H9 (cell line): ENCODE measurements at regions not wholly inside any gene's neighbourhood (a gene's known extent, or its start where the extent isn't known, plus 50 kb on each side); places are given as distances from the start of the nearest gene placed in this dataset.

Source experiments
- DNase-seq: peaks from one replicate; pipeline ENCODE4 v3.0.0-alpha.2; 2017
- H2AFZ ChIP-seq: one replicate; pipeline ENCODE4 v1.6.1; 2013; ENCODE audit warnings: mild to moderate bottlenecking, low read length, control low read depth, moderate library complexity
- H2AK5ac ChIP-seq: 2 replicates; pipeline ENCODE4 v1.6.1; 2013; ENCODE audit warnings: low read length, control low read depth, mixed read lengths; ENCODE audit not compliant: insufficient read length
- H2BK120ac ChIP-seq: one replicate; pipeline ENCODE4 v1.6.1; 2013; ENCODE audit warnings: low read depth, mild to moderate bottlenecking, low read length, control low read depth, inconsistent platforms; ENCODE audit not compliant: poor library complexity, severe bottlenecking
- H2BK12ac ChIP-seq: 2 replicates; pipeline ENCODE4 v1.6.1; 2013; ENCODE audit warnings: low read length, control low read depth, mixed read lengths, low read depth; ENCODE audit not compliant: insufficient read length
- H2BK15ac ChIP-seq: 2 replicates; pipeline ENCODE4 v1.6.1; 2013; ENCODE audit warnings: low read depth, low read length, control low read depth
- H2BK20ac ChIP-seq: one replicate; pipeline ENCODE4 v1.6.1; 2013; ENCODE audit warnings: low read depth, mild to moderate bottlenecking, low read length, control low read depth, inconsistent platforms; ENCODE audit not compliant: poor library complexity, severe bottlenecking
- H2BK5ac ChIP-seq: 2 replicates; pipeline ENCODE4 v1.6.1; 2013; ENCODE audit warnings: low read length, control low read depth, mixed read lengths; ENCODE audit not compliant: insufficient read length
- H3K14ac ChIP-seq: 2 replicates; pipeline ENCODE4 v1.6.1; 2013; ENCODE audit warnings: low read length, control low read depth; ENCODE audit not compliant: insufficient read depth
- H3K18ac ChIP-seq: 2 replicates; pipeline ENCODE4 v1.6.1; 2013; ENCODE audit warnings: low read depth, mild to moderate bottlenecking, mixed read lengths, low read length, control low read depth; ENCODE audit not compliant: insufficient read length
- H3K23ac ChIP-seq: 2 replicates; pipeline ENCODE4 v1.6.1; 2013; ENCODE audit warnings: low read length, control low read depth, mixed read lengths, low read depth; ENCODE audit not compliant: insufficient read length
- H3K23me2 ChIP-seq: 2 replicates; pipeline ENCODE4 v1.6.1; 2013; ENCODE audit warnings: low read depth, mild to moderate bottlenecking, mixed read lengths, low read length, control low read depth; ENCODE audit not compliant: insufficient read length, poor library complexity, severe bottlenecking
- H3K27ac ChIP-seq: 2 replicates; pipeline ENCODE4 v1.5.1; 2013; ENCODE audit warnings: low read length, control low read depth, mixed read lengths, low read depth; ENCODE audit not compliant: insufficient read length
- H3K27me3 ChIP-seq: 2 replicates; pipeline ENCODE4 v1.6.1; 2013; ENCODE audit warnings: low read length, control low read depth, inconsistent platforms; ENCODE audit not compliant: insufficient read depth
- H3K4ac ChIP-seq: 2 replicates; pipeline ENCODE4 v1.6.1; 2013; ENCODE audit warnings: low read depth, mild to moderate bottlenecking, control low read depth, inconsistent platforms, low read length, moderate library complexity
- H3K4me1 ChIP-seq: 2 replicates; pipeline ENCODE4 v1.6.1; 2013; ENCODE audit warnings: low read length, control low read depth, inconsistent platforms; ENCODE audit not compliant: insufficient read depth
- H3K4me2 ChIP-seq: 2 replicates; pipeline ENCODE4 v1.6.1; 2013; ENCODE audit warnings: low read length, control low read depth, mixed read lengths; ENCODE audit not compliant: insufficient read length, insufficient read depth
- H3K56ac ChIP-seq: 2 replicates; pipeline ENCODE4 v1.6.1; 2013; ENCODE audit warnings: low read depth, mild to moderate bottlenecking, mixed read lengths, low read length, control low read depth; ENCODE audit not compliant: insufficient read length
- H3K79me1 ChIP-seq: 2 replicates; pipeline ENCODE4 v1.6.1; 2013; ENCODE audit warnings: low read depth, mild to moderate bottlenecking, moderate library complexity, low read length, control low read depth, inconsistent platforms; ENCODE audit not compliant: insufficient read depth, poor library complexity, severe bottlenecking
- H3K79me2 ChIP-seq: 2 replicates; pipeline ENCODE4 v1.6.1; 2013; ENCODE audit warnings: low read length, control low read depth, inconsistent platforms; ENCODE audit not compliant: insufficient read depth
- H3K9ac ChIP-seq: 2 replicates; pipeline ENCODE4 v1.6.1; 2013; ENCODE audit warnings: low read length, control low read depth, mixed read lengths; ENCODE audit not compliant: insufficient read length; ENCODE audit errors: extremely low read depth
- H3K9me3 ChIP-seq: one replicate; pipeline ENCODE4 v1.6.1; 2013; ENCODE audit warnings: low read depth, low read length, inconsistent platforms; ENCODE audit not compliant: control insufficient read depth
- H3T11ph ChIP-seq: one replicate; pipeline ENCODE4 v1.6.1; 2013; ENCODE audit warnings: mild to moderate bottlenecking, low read length, control low read depth, inconsistent platforms
- H4K20me1 ChIP-seq: one replicate; pipeline ENCODE4 v1.6.1; 2013; ENCODE audit not compliant: control insufficient read depth, insufficient read length, insufficient read depth
- H4K5ac ChIP-seq: 2 replicates; pipeline ENCODE4 v1.6.1; 2013; ENCODE audit warnings: low read depth, mild to moderate bottlenecking, mixed read lengths, low read length, control low read depth; ENCODE audit not compliant: insufficient read length
- H4K8ac ChIP-seq: replicated peaks from 2 replicates; pipeline ENCODE4 v1.6.1; 2013; ENCODE audit warnings: low read length, control low read depth, mixed read lengths, low read depth; ENCODE audit not compliant: insufficient read length
- H4K91ac ChIP-seq: 2 replicates; pipeline ENCODE4 v1.6.1; 2013; ENCODE audit warnings: low read depth, mild to moderate bottlenecking, moderate library complexity, mixed read lengths, low read length, control low read depth; ENCODE audit not compliant: insufficient read length
- H3K27ac Mint-ChIP-seq, 3 experiments: 2 replicates in 2 of 3; 3 replicates in 1 of 3; pipeline ENCODE4 v1.8.0; 2020 to 2021; ENCODE audit warnings: mixed read lengths in 3 of 3, mild to moderate bottlenecking in 1 of 3, moderate library complexity in 1 of 3
- H3K27me3 Mint-ChIP-seq: 2 replicates; pipeline ENCODE4 v1.8.0; 2021; ENCODE audit warnings: low read depth, mild to moderate bottlenecking, moderate library complexity, mixed read lengths
- H3K36me3 Mint-ChIP-seq, 3 experiments: 2 replicates in 2 of 3; 3 replicates in 1 of 3; pipeline ENCODE4 v1.8.0; 2020 to 2021; ENCODE audit warnings: low read depth in 3 of 3, mixed read lengths in 3 of 3; ENCODE audit not compliant: insufficient read depth in 1 of 3
- H3K4me1 Mint-ChIP-seq, 2 experiments: 2 replicates each; pipeline ENCODE4 v1.8.0; 2020; ENCODE audit warnings: mixed read lengths in 2 of 2
- H3K4me3 Mint-ChIP-seq, 2 experiments: 2 replicates in 1 of 2; 3 replicates in 1 of 2; pipeline ENCODE4 v1.8.0; 2020 to 2021; ENCODE audit warnings: mild to moderate bottlenecking in 2 of 2, mixed read lengths in 2 of 2, moderate library complexity in 1 of 2
- H3K9me3 Mint-ChIP-seq, 2 experiments: 2 replicates in 1 of 2; 3 replicates in 1 of 2; pipeline ENCODE4 v1.8.0; 2020; ENCODE audit warnings: mild to moderate bottlenecking in 2 of 2, mixed read lengths in 2 of 2, moderate library complexity in 1 of 2
- CTCF ChIP-seq: fragments of 200-600 bp; sonication (generic); conservative IDR thresholded peaks from 3 replicates; pipeline ENCODE4 v1.8.0; 2021; ENCODE audit warnings: antibody characterized with exemption, mild to moderate bottlenecking
- WGBS: extraction: QIAGEN DNeasy Blood & Tissue Kit; methylation state at CpG from one replicate; pipeline ENCODE4 v1.1.7; 2013; ENCODE audit warnings: missing lambda C conversion rate, low lambda C conversion rate, mixed read lengths; ENCODE audit not compliant: insufficient read length; ENCODE audit errors: extremely low coverage; 5-methylcytosine and 5-hydroxymethylcytosine counted together

DNA sequence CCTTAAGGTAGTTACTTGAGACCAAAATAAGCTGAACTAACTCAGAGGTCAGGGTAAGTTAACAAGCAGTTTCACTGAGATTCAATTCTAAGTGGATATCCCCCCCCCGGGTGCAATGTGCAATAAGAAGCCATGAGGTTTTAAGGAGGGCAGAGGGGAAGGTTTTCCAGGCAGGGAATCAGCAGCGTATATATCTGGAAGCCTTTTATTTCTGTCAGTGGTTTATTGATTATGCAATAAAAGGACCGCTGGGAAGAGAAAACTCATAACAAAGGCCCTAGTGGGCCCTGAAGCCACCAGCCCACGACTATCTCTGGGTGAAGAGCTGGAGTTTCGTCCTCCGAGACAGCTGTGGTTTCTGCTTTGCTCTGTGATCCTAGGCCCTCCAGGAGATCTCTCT is 53.1 kb upstream of the CTPS1 start:
- H3K18ac ChIP-seq = no peak overlapping the region
- TF ChIP-seq CTCF = no peak
- peaks cover 1% of the 10 kb centered on the region for H3K27me3 Mint-ChIP-seq
- H3K14ac ChIP-seq = no peak overlapping the region
- no CpG with 5 or more reads among the region's 6 CpGs for WGBS
- no peak overlapping the region for H4K91ac ChIP-seq
- H3K4ac ChIP-seq = no peak overlapping the region
- no peaks in the 10 kb centered on the region for H3K23me2 ChIP-seq
- no peaks in the 10 kb centered on the region for H3K79me2 ChIP-seq
- no peak overlapping the region for H2BK5ac ChIP-seq
- H4K20me1 ChIP-seq = no peaks in the 10 kb centered on the region
- no peak for DNase-seq
- H3K4me2 ChIP-seq = no peak overlapping the region
- H3K27me3 ChIP-seq = no peaks in the 10 kb centered on the region
- no peak overlapping the region for H3T11ph ChIP-seq
- H2BK20ac ChIP-seq = no peak overlapping the region
- H4K5ac ChIP-seq = no peak overlapping the region
- H2AK5ac ChIP-seq = no peak overlapping the region
- no peaks in the 10 kb centered on the region for H3K9me3 ChIP-seq
- no peaks in the 10 kb centered on the region for H3K79me1 ChIP-seq
- H3K23ac ChIP-seq = no peak overlapping the region
- H2AFZ ChIP-seq = no peak overlapping the region
- H3K36me3 Mint-ChIP-seq = no peaks in the 10 kb centered on the region
- H2BK12ac ChIP-seq = no peak overlapping the region
- peaks cover 0 to under 1% of the 10 kb centered on the region in 2 experiments; a peak in 1 of 5 replicates for H3K9me3 Mint-ChIP-seq
- no peak overlapping the region for H3K9ac ChIP-seq
- no peak overlapping the region for H3K27ac Mint-ChIP-seq
- no peaks in the 10 kb centered on the region for H3K4me1 ChIP-seq
- no peak overlapping the region for H2BK120ac ChIP-seq
- H3K27ac ChIP-seq = no peak overlapping the region
- no peak overlapping the region for H3K56ac ChIP-seq
- H2BK15ac ChIP-seq = no peak overlapping the region
- peaks cover 7 to 8% of the 10 kb centered on the region in 2 experiments for H3K4me1 Mint-ChIP-seq
- H4K8ac ChIP-seq = no peak overlapping the region
- no peak overlapping the region for H3K4me3 Mint-ChIP-seq
